HFF-Myc (cell line): ENCODE measurements at regions not wholly inside any gene's neighbourhood (a gene's known extent, or its start where the extent isn't known, plus 50 kb on each side); places are given as distances from the start of the nearest gene placed in this dataset.

Experiments
- DNase-seq: peaks from one replicate; pipeline ENCODE4 v3.0.0-alpha.2; 2011; ENCODE audit warnings: low read depth; ENCODE audit errors: extremely low read depth
- H3K4me3 ChIP-seq: replicated peaks from 2 replicates; pipeline ENCODE4 v1.5.1; 2011; ENCODE audit warnings: low read depth, mild to moderate bottlenecking, control low read depth, low read length
- TF ChIP-seq, protein P1 (sequence below): IDR thresholded peaks from 2 replicates; pipeline ENCODE4 v1.5.1; 2012; ENCODE audit warnings: mild to moderate bottlenecking, low read depth, low read length, control low read depth; ENCODE audit errors: missing control alignments

DNA sequence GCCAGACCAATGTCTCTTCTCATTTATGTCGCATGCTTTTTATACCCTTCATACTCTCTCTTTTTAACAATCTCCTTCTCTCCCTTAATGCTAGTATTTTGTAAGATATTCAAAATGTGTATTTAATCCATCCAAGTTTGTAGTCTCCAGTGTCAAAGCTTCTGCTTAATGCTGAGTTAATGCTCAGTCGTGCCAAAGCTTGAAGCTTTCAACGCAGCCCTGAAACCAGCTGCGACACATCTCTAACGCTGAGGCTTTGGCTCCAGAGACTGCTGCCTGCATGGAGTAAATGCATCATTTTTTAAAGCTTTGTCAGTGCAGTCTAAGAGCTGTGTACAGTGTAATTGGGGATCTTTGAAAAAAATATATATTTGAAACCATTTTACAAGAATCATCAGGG, 2108.8 kb upstream of the PIK3C3 start:
- H3K4me3 ChIP-seq, result no peak overlapping the region

DNA sequence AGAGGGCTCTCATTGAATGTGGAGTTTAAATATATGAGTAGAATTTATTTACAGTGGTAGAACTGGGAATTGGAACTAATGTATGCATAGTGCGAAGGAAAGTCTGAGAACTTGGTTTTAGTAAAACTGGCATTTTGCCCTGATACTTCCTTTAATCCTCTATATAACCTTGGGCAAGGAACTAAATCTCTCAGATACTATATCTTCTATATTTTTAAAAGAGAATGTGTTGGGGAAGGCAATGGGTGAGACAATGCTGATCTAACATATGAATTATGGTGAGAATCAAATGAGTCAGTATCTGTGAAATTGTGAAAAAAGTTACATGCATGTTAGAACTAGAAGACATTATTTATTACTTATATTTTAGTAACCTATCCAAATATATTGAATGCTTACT, 2109.4 kb upstream of the PIK3C3 start:
- H3K4me3 ChIP-seq, result no peak overlapping the region
- TF ChIP-seq, protein P1, sequence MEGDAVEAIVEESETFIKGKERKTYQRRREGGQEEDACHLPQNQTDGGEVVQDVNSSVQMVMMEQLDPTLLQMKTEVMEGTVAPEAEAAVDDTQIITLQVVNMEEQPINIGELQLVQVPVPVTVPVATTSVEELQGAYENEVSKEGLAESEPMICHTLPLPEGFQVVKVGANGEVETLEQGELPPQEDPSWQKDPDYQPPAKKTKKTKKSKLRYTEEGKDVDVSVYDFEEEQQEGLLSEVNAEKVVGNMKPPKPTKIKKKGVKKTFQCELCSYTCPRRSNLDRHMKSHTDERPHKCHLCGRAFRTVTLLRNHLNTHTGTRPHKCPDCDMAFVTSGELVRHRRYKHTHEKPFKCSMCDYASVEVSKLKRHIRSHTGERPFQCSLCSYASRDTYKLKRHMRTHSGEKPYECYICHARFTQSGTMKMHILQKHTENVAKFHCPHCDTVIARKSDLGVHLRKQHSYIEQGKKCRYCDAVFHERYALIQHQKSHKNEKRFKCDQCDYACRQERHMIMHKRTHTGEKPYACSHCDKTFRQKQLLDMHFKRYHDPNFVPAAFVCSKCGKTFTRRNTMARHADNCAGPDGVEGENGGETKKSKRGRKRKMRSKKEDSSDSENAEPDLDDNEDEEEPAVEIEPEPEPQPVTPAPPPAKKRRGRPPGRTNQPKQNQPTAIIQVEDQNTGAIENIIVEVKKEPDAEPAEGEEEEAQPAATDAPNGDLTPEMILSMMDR, result no peak

More for the DNA sequence above, 2108.8 kb upstream of the PIK3C3 start:
- TF ChIP-seq, protein P1, result no peak
- DNase-seq, result no peak

DNA sequence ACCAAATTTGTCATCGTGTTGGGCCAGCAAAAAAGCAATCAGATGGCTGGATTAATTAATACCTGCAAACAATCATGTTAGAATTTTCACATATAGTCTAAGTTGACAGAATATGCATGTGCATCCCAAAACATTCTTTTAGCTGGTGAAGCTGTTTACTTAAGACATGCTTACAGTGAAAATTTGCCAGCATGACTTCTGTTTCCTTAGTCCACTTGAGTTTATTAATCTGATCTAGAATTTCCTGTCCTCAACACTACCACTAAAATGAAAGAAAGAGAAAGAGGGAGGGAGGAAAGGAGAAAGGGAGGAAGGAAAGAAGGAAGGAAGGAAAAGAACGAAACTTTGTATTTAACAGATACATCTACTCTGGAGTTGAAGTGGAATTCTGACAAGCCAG, 2109.9 kb upstream of the PIK3C3 start:
- H3K4me3 ChIP-seq, result no peak overlapping the region
- no peak for DNase-seq
- TF ChIP-seq, protein P1, result no peak

More for the DNA sequence above, 2109.4 kb upstream of the PIK3C3 start:
- no peak for DNase-seq

DNA sequence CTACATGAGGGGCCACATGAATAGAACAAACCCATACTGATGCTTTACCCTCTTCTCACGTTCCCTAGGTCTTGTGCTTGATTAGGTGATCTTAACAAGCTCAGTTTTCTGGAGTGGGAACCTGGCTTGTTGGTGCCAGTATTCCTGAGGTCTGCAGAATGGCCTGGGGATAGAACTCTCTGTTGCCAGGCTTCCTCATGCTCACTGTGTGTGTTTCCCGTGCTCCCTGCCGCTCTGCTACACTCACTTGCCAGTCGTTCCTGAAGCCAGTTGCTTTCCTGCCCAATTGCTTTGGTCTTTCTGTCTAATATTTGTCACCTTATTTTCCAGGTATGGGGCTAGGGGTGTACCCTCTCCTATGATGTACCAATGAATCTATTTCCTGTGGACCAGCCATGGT, 2111.5 kb upstream of the PIK3C3 start:
- TF ChIP-seq, protein P1, result no peak
- H3K4me3 ChIP-seq, result no peak overlapping the region
- DNase-seq, result no peak

DNA sequence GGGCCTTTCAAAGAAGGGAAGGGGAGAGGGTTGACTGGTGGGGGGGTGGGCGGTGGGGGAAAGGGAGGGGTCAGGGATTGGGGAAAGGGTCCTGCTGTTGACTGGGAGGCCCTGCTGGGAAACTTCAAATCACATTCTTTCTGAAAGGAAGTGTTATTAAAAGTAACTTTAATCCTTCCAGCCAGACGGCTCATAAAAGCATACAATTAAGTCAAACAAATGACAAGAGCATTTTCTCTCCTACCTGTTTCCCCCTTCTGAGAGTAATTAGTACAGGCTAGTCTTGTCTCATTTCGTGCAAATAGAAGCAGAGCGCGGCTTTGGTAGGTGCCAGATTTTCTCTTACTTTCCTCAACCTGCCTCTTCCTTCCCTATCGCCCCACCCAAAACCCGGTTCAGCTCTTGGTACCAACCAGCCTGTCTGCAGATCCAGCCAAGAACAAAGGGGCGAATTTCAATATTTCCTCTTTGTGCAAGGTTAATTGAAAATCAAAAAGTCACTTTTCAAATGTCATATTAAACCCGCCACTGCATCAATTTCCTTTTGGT, 2112.6 kb upstream of the PIK3C3 start:
- TF ChIP-seq, protein P1, result no peak
- DNase-seq, result no peak
- H3K4me3 ChIP-seq, result no peak overlapping the region

DNA sequence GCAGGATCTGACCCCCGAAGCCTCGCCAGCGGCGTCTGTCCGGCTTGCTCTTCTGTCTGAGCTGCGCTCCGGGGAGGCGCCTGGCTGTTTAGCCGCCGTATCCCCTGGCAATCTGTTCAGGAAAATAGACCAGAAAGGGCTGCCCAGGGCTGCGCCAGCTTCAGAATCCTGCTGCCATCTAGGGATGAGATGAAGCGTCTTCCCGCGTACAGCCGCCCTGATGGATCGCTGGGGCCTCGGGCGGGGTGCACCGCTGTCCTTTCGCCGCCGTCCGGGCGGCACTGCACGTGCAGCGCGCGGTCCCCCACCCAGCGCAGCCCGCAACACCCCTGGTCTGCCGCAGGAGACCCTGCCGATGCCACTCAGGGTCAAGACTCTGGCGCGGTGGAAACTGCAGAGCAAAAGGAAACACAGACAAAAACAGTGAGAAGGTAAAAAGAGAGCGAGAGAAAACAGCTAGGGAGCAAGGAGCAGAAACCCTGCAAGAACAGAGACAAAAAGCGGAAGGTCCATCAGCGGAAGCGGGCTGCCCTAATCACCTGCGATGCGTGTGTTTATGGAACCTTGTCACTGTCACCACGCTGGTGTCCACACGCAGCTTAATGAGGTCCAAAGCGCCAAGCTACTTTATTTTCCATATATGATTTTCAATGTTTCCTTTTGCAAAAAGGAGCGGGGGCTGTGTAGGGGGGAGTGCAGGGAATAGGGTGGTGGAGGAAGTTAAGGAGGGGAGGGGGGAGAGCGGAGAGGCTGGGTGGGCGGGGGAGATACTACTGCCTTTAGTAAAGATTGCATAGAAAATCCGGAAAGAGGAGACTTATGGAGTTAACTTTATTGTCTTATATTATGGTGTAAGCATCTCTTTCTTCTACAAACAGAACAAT, 2113.3 kb upstream of the PIK3C3 start:
- peak overlapping the region; percentile 35 for H3K4me3 ChIP-seq
- DNase-seq, result peak; percentile 20
- TF ChIP-seq, protein P1, result peak; percentile 28
